HG03469 (cell line): ENCODE measurements at regions not wholly inside any gene's neighbourhood (a gene's known extent, or its start where the extent isn't known, plus 50 kb on each side); places are given as distances from the start of the nearest gene placed in this dataset.

Source experiments
- ATAC-seq: cut with Tn5 transposase; IDR thresholded peaks from one replicate; pipeline ENCODE4 v1.9.1; 2021; ENCODE audit warnings: mild to moderate bottlenecking, moderate library complexity, moderate number of reproducible peaks; ENCODE audit not compliant: unreplicated experiment

- ATAC-seq, result no peak
These were observed 140.4 kb upstream of the TAB2 start for GRCh38 chr6:149176971-149177667.

DNA sequence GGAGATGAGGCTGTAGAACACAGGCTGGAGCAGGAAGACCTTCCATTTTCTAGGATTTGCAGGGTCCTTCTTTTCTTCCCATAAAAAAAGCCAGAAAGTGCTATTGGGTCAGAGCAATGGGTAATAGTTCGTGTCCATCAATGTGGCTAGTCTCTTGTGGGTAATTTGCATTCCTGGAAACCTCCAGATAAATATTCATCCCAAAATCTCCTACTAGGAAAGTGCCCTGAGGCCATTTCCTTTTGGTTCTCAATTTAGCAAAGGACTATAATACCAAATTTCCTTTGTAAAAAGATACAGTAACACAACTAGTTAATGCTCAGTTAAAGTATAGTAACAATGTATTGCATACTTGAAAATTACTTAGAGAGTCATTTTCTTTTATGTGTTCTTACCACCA is 138.1 kb upstream of the TAB2 start:
- ATAC-seq, result no peak

GRCh38 chr6:149181304-149181703 is 136.2 kb upstream of the TAB2 start:
- no peak for ATAC-seq

- no peak for ATAC-seq
These were observed 135.2 kb upstream of the TAB2 start for GRCh38 chr6:149182262-149182661.

- no peak for ATAC-seq
These were observed 133.0 kb upstream of the TAB2 start for GRCh38 chr6:149184523-149184922.

DNA sequence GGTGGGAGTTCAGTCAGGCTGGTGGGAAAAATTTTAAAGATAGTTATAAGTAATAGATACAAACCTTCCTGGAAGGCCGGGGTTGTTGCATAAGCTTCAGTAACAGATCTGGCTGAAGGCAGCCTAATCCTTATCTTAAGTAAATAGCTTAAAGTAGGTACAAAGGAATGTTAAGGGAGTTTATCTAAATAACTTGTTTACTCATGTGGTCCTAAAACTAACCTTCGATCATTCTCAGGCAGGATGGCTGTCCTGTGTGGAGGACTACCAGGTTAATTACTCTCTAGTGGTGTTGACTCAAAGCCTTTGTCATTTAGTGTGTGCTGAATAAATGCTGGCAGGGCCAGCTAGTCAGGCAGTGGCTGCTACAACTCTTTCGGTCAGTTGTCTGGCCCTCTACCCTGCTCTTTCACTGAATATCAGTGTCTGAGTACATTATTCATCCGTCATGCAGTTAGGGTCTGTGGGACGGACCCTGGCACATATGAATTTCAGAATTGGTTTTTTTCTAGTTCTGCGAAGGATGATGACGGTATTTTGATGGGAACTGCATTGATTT is 131.6 kb upstream of the TAB2 start:
- no peak for ATAC-seq

DNA sequence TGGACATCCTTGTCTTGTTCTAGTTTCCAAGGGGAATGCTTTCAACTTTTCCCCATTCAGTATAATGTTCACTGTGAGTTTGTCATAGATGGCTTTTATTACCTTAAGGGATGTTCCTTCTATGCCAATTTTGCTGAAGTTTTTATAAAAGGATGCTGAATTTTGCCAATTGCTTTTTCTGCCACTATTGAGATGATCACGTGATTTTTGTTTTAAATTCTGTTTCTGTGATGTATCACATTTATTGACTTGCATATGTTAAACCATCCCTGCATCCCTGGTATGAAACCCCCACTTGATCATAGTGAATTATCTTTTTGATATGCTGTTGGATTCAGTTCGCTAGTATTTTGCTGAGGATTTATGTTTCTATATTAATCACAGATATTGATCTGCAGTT is 130.6 kb upstream of the TAB2 start:
- ATAC-seq, result no peak

DNA sequence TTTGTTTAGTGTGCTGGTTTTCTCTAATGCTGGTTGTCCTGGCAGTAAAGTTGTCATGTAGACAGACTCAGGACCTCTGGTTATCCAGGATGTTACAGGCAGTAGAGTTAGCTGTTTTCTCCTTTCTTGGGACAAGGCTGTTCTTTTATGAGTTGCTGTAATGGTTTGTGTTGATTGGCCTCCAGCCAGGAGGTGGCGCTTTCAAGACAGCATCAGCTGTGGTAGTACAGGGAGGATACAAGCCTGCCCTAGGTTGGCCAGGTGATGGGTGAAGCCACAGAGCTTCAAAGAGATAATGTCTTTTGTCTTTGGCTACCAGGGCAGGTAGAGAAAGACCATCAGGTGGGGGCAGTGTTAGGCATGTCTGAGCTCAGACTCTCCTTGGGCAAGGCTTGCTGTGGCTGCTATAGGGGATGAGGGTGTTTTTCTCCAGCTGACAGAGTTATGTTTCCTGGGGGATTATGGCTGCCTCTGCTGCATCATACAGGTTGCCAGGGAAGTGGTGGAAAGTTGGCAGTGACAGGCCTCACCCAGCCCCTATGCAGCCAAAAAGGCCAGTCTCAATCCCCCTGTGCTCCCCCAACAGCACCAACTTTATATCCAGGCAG is 127.2 kb upstream of the TAB2 start:
- no peak for ATAC-seq

DNA sequence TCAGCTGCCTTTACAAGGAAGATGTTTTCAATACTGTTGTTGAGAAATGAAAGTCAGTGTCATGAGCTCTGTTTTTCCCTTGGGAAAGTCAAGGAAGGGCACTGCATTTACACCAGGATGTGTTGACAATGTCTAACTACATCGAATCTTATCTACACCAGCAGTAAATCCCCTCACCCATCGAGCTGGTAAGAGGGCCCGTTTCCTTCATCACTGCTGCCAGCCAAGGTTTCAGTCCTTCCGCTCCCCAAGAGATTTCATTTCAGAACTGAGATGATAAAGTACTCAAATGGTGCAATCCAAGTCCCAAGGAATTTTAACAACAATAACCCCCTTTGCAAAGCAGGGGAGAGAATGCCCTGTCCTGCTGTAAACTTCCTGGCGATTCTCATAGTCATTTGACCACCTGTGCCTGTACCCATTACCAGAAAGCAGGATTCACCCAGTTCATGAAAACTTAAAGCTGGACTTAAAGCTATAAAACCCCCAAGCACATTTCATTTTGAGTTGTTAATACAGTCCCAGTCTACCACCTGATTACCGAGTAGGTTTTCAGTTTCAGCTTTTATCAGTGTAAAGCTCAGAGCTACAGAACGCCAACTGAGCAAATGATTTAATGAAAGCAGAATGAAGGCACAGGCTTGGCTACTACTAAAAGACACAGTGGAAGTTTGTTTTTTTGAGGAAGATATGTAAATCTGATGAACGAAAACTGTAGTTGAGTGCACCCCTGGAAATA is 122.5 kb upstream of the TAB2 start:
- no peak for ATAC-seq

- no peak for ATAC-seq
These were observed 121.4 kb upstream of the TAB2 start for GRCh38 chr6:149196091-149196490.

- ATAC-seq, result no peak
These were observed 120.0 kb upstream of the TAB2 start for GRCh38 chr6:149197482-149197881.

DNA sequence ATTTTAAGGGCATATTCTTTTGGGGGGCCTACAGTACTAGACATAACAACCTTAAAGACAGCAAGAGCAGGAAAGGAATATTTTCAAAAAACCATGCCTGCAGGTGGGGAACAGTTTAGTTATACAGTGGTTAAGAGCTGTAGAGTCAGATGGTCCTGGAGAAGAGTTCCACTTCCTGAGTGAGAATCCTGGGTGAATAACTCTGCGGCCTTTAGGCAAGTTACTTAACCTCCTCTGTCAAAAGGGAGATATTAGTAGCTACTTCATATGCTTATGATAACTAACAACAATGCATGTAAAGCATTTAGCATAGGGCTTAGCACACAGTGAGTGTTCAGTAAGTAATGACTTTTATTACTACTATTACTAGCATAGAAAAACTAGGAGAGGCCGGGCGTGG is 119.2 kb upstream of the TAB2 start:
- no peak for ATAC-seq

DNA sequence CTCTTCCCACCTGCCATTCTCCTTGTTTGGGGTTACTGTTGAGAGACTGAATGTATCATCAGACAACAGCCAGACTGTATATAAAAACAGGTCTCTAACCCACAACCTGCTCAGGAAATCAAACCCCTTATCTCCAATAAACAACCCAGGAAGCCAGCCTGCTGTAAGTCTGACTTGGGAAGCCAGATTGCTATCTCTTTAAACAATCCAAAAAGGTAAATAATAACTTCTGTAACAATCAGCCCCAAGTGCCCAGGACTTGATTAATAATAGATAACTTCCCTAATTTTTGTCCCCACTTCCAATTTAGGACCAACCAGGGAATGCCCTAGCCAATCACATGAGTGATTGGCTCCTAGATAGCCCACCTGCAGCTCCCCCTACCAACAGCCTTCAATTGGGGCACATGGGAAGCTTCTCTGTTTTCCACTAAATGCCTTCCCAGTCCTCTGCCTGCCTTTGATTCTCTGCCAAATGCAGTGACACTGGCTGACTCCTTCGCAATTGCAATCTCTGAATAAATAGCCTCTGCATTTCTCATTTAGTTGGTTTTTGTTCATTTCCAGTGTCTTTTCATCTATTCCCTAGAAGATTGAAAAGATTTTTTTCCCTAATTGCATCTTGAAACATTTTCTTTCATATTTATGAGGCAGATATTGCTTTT is 117.1 kb upstream of the TAB2 start:
- ATAC-seq, result no peak

GRCh38 chr6:149201068-149201655 is 116.3 kb upstream of the TAB2 start:
- ATAC-seq, result no peak

DNA sequence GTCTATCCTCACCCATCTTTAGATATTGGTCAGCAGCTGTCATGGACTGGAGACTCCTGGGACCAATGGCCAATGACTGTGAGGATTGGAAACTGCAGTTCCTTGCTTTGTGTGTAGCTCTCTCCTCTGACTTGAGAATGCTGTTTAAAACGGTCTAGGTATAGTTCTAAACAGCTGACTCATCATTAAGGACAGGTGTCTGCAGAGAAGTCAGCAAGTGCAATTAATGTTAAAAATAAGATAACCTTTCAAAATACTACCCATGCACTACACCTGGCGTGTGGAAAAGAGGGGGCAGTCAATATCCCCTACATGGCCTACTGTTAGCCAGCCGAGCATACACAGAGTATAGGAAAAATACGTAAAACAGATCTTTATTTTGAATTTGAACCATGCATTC is 115.4 kb upstream of the TAB2 start:
- ATAC-seq, result no peak

DNA sequence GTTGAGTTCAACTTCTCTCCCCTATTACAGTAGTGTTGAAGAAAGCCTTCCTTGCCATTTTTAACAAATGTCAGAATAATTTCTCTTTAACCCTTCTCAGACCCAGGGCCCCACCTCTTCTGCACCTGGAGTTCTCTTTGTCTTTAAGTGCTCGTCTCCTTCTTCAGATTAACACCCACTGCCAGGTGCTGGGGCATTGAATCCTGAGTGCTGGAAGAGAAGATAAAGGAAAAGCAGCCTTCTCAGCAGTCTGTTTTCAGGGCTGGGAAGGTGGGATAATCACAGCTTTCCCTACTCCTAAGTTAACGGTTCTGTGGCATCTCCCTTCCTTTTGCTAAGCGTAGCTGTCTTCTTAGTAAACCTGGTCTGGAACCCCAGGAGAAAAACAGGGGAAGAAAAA is 114.6 kb upstream of the TAB2 start:
- ATAC-seq, result no peak

- no peak for ATAC-seq
These were observed 114.0 kb upstream of the TAB2 start for GRCh38 chr6:149203509-149203908.

GRCh38 chr6:149208134-149208601 is 109.3 kb upstream of the TAB2 start:
- ATAC-seq, result no peak

- ATAC-seq, result no peak
These were observed 107.4 kb upstream of the TAB2 start for GRCh38 chr6:149209871-149210775.

DNA sequence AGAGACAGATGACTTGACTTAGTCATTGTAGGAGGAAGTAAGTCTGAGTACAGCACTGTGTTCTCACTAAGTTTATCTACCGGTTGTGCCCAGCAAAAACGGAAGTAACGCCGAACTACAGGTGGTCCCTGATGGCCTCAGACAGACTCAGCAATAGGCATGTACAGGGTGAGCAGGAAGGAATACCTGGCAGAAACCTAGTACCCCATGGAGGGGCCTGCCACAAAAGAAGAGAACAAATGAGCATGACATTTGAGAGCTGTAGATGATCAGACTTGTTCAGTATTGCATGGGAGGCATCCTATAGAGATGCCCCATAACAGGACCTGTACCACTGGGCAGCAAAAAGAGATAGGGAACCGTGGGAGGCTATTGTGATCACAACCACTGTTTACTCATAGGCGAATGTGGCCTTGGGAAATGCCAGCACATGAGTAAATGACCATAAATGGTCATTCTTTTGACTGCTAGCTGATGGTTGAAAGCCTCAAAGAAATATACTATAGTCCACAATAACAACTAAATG is 106.4 kb upstream of the TAB2 start:
- ATAC-seq, result peak; percentile 37
